Nephron (organoid): ENCODE measurements at regions not wholly inside any gene's neighbourhood (a gene's known extent, or its start where the extent isn't known, plus 50 kb on each side); places are given as distances from the start of the nearest gene placed in this dataset.
A peak's percentile ranks its signal among the peaks of the same experiment; 100 is the strongest.

Source experiments
- H3K27ac Mint-ChIP-seq, 3 experiments: 2 replicates each; pipeline ENCODE4 v1.8.0; 2020; ENCODE audit warnings: mixed read lengths in 3 of 3, mild to moderate bottlenecking in 2 of 3, moderate library complexity in 1 of 3
- H3K27me3 Mint-ChIP-seq: 2 replicates; pipeline ENCODE4 v1.8.0; 2021; ENCODE audit warnings: low read depth, mild to moderate bottlenecking, moderate library complexity, mixed read lengths
- H3K36me3 Mint-ChIP-seq: 2 replicates; pipeline ENCODE4 v1.8.0; 2020; ENCODE audit warnings: low read depth, mixed read lengths
- H3K4me1 Mint-ChIP-seq: 2 replicates; pipeline ENCODE4 v1.8.0; 2020; ENCODE audit warnings: mixed read lengths
- H3K4me3 Mint-ChIP-seq, 3 experiments: 2 replicates each; pipeline ENCODE4 v1.8.0; 2020; ENCODE audit warnings: mild to moderate bottlenecking in 3 of 3, mixed read lengths in 3 of 3, moderate library complexity in 2 of 3
- H3K9me3 Mint-ChIP-seq: 2 replicates; pipeline ENCODE4 v1.8.0; 2020; ENCODE audit warnings: mixed read lengths
- TF ChIP-seq, protein P1 (sequence below), 3 experiments: fragments of 200-600 bp; sonication (generic); IDR thresholded peaks; one replicate each; pipeline ENCODE4 v1.5.0; 2021; ENCODE audit warnings: antibody characterized with exemption in 3 of 3; ENCODE audit not compliant: unreplicated experiment in 3 of 3

DNA sequence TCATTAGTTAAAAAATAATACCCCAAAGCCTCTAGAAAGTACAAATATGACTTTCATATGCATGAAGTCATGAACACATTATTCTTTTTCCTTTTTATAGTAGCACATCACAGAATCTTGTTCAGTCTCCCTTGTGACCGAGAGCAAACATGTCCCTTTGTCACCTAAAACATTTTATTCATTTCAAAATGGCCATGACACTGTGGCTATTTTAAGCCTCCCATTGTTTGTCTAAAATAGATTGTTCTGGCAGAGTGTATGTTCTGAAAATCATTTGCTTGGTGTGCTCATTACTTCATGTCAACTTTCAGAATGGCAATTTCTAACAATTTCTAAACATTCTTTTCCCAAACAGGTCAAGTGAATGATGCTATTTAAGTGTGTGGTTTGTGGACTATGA is 865.0 kb downstream of the JRKL start:
- TF ChIP-seq, protein P1, sequence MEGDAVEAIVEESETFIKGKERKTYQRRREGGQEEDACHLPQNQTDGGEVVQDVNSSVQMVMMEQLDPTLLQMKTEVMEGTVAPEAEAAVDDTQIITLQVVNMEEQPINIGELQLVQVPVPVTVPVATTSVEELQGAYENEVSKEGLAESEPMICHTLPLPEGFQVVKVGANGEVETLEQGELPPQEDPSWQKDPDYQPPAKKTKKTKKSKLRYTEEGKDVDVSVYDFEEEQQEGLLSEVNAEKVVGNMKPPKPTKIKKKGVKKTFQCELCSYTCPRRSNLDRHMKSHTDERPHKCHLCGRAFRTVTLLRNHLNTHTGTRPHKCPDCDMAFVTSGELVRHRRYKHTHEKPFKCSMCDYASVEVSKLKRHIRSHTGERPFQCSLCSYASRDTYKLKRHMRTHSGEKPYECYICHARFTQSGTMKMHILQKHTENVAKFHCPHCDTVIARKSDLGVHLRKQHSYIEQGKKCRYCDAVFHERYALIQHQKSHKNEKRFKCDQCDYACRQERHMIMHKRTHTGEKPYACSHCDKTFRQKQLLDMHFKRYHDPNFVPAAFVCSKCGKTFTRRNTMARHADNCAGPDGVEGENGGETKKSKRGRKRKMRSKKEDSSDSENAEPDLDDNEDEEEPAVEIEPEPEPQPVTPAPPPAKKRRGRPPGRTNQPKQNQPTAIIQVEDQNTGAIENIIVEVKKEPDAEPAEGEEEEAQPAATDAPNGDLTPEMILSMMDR (IDR thresholded peaks at IDR 0.05; ENCODE audit: unreplicated experiment in 3 of 3): no peak
- no peak overlapping the region for H3K4me3 Mint-ChIP-seq
- no peaks in the 10 kb centered on the region for H3K4me1 Mint-ChIP-seq
- no peaks in the 10 kb centered on the region for H3K9me3 Mint-ChIP-seq
- no peak overlapping the region for H3K27ac Mint-ChIP-seq
- H3K36me3 Mint-ChIP-seq: no peaks in the 10 kb centered on the region
- H3K27me3 Mint-ChIP-seq: no peaks in the 10 kb centered on the region

DNA sequence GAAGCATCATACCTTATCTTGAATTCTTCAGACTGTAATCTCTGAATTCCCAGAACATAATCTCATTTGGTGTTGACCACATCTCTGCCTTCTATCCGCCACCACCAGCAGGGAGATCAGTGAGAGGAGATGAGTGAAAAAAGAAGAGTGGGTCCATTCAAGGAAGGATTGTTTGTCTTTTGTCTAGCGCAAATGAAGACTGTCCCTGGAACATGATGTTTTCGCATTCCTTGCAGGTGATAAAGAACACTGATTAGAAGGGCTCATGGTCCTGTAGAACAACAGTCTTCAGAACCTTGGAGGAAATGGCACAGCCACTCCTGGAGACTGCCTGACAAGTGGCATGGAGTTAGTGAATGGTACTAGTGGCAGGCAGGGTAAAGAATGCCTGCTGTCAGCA is 869.6 kb downstream of the JRKL start:
- Mint-ChIP-seq H3K36me3 (no peaks in the 10 kb centered on the region), H3K27ac (no peak overlapping the region), H3K4me3 (no peak overlapping the region), H3K4me1 (no peaks in the 10 kb centered on the region), H3K9me3 (no peaks in the 10 kb centered on the region), H3K27me3 (no peaks in the 10 kb centered on the region)
- TF ChIP-seq, protein P1 (IDR thresholded peaks at IDR 0.05; ENCODE audit: unreplicated experiment in 3 of 3): no peak

DNA sequence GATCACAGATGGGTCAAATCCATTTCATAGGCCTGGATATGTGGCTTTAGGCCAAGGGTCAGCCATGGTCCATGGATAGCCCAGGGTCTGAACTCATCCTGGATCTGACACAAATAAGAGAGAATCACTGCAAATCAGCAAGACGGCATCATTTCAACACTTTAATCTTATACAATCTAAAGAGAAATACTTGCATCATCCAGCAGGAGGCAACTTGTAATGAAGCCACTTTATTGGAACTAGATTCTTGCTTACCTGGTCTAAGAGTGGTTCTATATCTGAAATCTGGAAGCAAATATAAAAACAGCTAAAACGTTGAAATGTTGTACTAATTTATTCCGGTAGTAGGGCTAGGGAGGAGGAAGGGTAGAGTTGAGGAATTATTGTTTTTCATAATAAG is 870.1 kb downstream of the JRKL start:
- no peaks in the 10 kb centered on the region for H3K9me3 Mint-ChIP-seq
- TF ChIP-seq, protein P1 (IDR thresholded peaks at IDR 0.05; ENCODE audit: unreplicated experiment in 3 of 3): no peak
- no peaks in the 10 kb centered on the region for H3K36me3 Mint-ChIP-seq
- H3K4me3 Mint-ChIP-seq: no peak overlapping the region
- no peaks in the 10 kb centered on the region for H3K4me1 Mint-ChIP-seq
- no peaks in the 10 kb centered on the region for H3K27me3 Mint-ChIP-seq
- H3K27ac Mint-ChIP-seq: no peak overlapping the region

DNA sequence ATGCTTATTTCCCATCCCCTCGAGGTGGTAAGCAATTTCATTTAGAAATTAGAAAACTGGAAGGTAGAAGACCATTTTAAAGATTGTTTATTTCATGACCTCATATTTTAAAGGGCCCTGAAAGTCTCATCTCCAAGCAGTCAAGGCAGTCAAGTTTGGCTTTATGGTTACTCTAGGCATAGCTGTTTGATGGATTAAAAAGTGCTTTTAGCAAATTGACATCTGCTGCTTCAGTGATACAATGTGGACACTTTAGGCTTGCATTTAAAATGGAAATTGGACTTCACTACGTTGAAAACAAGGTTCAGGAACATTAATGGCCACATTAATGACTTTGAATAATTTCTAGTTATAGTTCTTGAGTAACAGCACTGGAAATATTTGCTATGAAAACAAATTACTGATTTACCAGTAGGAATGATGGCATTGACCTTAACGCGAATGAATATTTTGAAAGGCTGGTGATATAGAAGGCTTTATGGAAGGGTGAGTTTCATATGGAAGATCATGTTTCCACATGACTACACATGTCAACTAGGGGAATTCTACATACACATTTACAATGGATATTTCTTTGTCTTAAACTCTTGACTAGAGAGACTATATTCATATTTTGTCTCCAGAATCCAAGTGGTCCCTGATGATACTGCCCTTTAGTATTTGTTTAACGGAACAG is 873.5 kb downstream of the JRKL start:
- TF ChIP-seq, protein P1 (IDR thresholded peaks at IDR 0.05; ENCODE audit: unreplicated experiment in 3 of 3): no peak
- no peaks in the 10 kb centered on the region for H3K9me3 Mint-ChIP-seq
- H3K4me3 Mint-ChIP-seq: no peak overlapping the region
- no peak overlapping the region for H3K27ac Mint-ChIP-seq
- no peaks in the 10 kb centered on the region for H3K36me3 Mint-ChIP-seq
- H3K27me3 Mint-ChIP-seq: no peaks in the 10 kb centered on the region
- no peaks in the 10 kb centered on the region for H3K4me1 Mint-ChIP-seq

DNA sequence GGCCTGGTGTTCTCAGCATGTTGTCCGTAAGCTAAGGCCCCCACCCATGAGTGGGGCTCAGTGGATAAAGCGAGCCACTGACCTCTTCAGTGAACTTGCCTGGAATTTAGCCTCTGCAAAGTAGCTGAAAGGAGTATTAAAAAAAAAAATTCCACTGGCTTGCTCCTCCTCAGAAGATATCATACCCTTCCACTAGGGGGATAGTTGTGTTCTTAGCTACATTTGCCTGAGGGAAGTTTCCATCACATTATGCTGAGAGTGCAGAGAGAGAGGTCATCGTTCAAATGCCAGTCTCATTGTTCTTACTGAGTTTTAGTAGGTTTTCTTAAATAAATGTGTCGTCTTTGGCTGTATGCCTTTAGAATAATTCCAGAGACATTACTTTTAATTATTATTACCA is 879.7 kb downstream of the JRKL start:
- no peaks in the 10 kb centered on the region for H3K4me1 Mint-ChIP-seq
- H3K27me3 Mint-ChIP-seq: no peaks in the 10 kb centered on the region
- H3K4me3 Mint-ChIP-seq: no peak overlapping the region
- TF ChIP-seq, protein P1 (IDR thresholded peaks at IDR 0.05; ENCODE audit: unreplicated experiment in 3 of 3): peak in 2 of 3 experiments; percentile 13 to 20
- peaks cover 13% of the 10 kb centered on the region for H3K9me3 Mint-ChIP-seq
- H3K27ac Mint-ChIP-seq: no peak overlapping the region
- H3K36me3 Mint-ChIP-seq: no peaks in the 10 kb centered on the region

DNA sequence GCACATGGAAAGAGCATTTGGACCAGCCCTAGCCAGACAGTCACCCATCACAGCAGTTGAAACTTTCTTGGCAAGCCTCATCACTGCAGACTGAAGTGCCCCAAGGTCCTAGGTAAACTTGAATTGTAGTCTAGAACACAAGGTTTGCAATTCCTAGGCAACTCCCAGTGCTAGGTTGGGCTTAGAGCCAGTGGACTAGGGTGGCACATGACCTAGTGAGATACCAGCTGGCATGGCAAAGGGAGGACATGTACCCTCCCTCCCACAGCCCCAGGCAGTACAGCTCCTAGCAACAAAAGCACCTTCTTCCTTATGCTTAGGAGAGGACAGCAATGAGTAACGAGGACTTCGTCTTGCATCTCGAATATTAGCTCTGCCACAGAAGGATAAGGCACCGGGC is 889.5 kb downstream of the JRKL start:
- H3K9me3 Mint-ChIP-seq: peaks cover 25% of the 10 kb centered on the region
- H3K4me3 Mint-ChIP-seq: no peak overlapping the region
- H3K27me3 Mint-ChIP-seq: no peaks in the 10 kb centered on the region
- H3K4me1 Mint-ChIP-seq: no peaks in the 10 kb centered on the region
- H3K36me3 Mint-ChIP-seq: no peaks in the 10 kb centered on the region
- TF ChIP-seq, protein P1 (IDR thresholded peaks at IDR 0.05; ENCODE audit: unreplicated experiment in 3 of 3): no peak
- H3K27ac Mint-ChIP-seq: no peak overlapping the region
